Ovary (tissue), 1 donor: ENCODE measurements at regions not wholly inside any gene's neighbourhood (a gene's known extent, or its start where the extent isn't known, plus 50 kb on each side); places are given as distances from the start of the nearest gene placed in this dataset.

Experiments
- EP300 ChIP-seq: sonication (generic); formaldehyde crosslinking; IDR thresholded peaks from one replicate; pipeline ENCODE4 v1.6.1; 2017; ENCODE audit warnings: antibody characterized with exemption
- POLR2A ChIP-seq: fragments of 450-650 bp; IDR thresholded peaks from one replicate; pipeline ENCODE4 v1.6.1; 2017; ENCODE audit warnings: antibody characterized with exemption, mild to moderate bottlenecking, moderate library complexity

GRCh38 chr5:3412146-3412545 lies 183.5 kb upstream of the IRX1 start:
- TF ChIP-seq EP300 (no peak), POLR2A (no peak)
